GM13976 (cell line): ENCODE measurements at regions not wholly inside any gene's neighbourhood (a gene's known extent, or its start where the extent isn't known, plus 50 kb on each side); places are given as distances from the start of the nearest gene placed in this dataset.
"Not testable (repeated sequence)": the region's sequence is repeated elsewhere in the genome, so short reads cannot be mapped to it uniquely, and the experiment has no call there.

Source experiments
- DNase-seq: peaks from one replicate; pipeline ENCODE4 v3.0.0; 2012; ENCODE audit warnings: low spot score
- CTCF ChIP-seq: IDR thresholded peaks from 2 replicates; pipeline ENCODE4 v1.5.1; 2012; ENCODE audit warnings: borderline replicate concordance, mild to moderate bottlenecking; ENCODE audit not compliant: insufficient read depth; ENCODE audit errors: extremely low read depth, missing control alignments, control extremely low read depth
- in situ Hi-C: fragments of 300-500 bp; cut with MboI; formaldehyde crosslinking; loops from one replicate; pipeline ENCODE4 v1.12.0; 2022; ENCODE audit warnings: low sequenced_read_pairs, mixed read lengths, inconsistent platforms; ENCODE audit not compliant: unreplicated experiment

- in situ Hi-C loops: no loop called here
- DNase-seq: no peak
- TF ChIP-seq CTCF: no peak
Observed at GRCh38 chr11:97764605-97765004, 1256.1 kb upstream of the CNTN5 start.

GRCh38 chr11:97770570-97770969 is 1250.2 kb upstream of the CNTN5 start:
- no peak for DNase-seq
- TF ChIP-seq CTCF: no peak
- in situ Hi-C loops: no loop called here

GRCh38 chr11:97772705-97773104 is 1248.0 kb upstream of the CNTN5 start:
- in situ Hi-C loops: no loop called here
- TF ChIP-seq CTCF: no peak
- DNase-seq: no peak

- DNase-seq, in situ Hi-C loops: not testable (repeated sequence)
Observed at GRCh38 chr11:97784388-97784787, 1236.4 kb upstream of the CNTN5 start.

- DNase-seq: no peak
- no peak for TF ChIP-seq CTCF
Observed at GRCh38 chr11:97786961-97787360, 1233.8 kb upstream of the CNTN5 start.

GRCh38 chr11:97794876-97795275 is 1225.9 kb upstream of the CNTN5 start:
- no peak for TF ChIP-seq CTCF
- no peak for DNase-seq
- in situ Hi-C loops: no loop called here

More at GRCh38 chr11:97786961-97787360, 1233.8 kb upstream of the CNTN5 start:
- in situ Hi-C loops: no loop called here

- DNase-seq: no peak
- in situ Hi-C loops: no loop called here
- no peak for TF ChIP-seq CTCF
Observed at GRCh38 chr11:97800891-97801290, 1219.9 kb upstream of the CNTN5 start.
